Kidney (tissue), 13 donors: ENCODE measurements at regions not wholly inside any gene's neighbourhood (a gene's known extent, or its start where the extent isn't known, plus 50 kb on each side); places are given as distances from the start of the nearest gene placed in this dataset.

Experiments used
- DNase-seq, 5 donors: peaks; one replicate each; pipeline ENCODE4 v3.0.0-alpha.2; 2013 to 2020
- FAIRE-seq: peaks from 2 replicates; lab custom pipeline; 2012; peaks lifted over from hg19 to GRCh38; lab: Jason Lieb, UNC
- H3K27ac ChIP-seq, 2 donors: one replicate each; pipeline ENCODE4 v1.7.0; 2013; ENCODE audit warnings: low read depth in 2 of 2, low read length in 2 of 2, inconsistent platforms in 1 of 2
- H3K27me3 ChIP-seq: one replicate; pipeline ENCODE4 v1.7.1; 2013; ENCODE audit warnings: low read length, inconsistent platforms; ENCODE audit not compliant: control insufficient read depth, insufficient read depth
- H3K36me3 ChIP-seq, 3 donors: one replicate each; pipeline versions ENCODE4 v1.7.0 to v1.7.1; 2013; ENCODE audit warnings: low read length in 3 of 3, control low read depth in 1 of 3, inconsistent platforms in 1 of 3; ENCODE audit not compliant: insufficient read depth in 3 of 3, control insufficient read depth in 2 of 3
- H3K4me1 ChIP-seq, 3 donors: one replicate each; pipeline versions ENCODE4 v1.7.0 to v1.7.1; 2013; ENCODE audit warnings: low read length in 3 of 3, inconsistent platforms in 1 of 3, low read depth in 1 of 3; ENCODE audit not compliant: control insufficient read depth in 2 of 3, insufficient read depth in 2 of 3
- H3K4me3 ChIP-seq, 3 donors: one replicate each; pipeline versions ENCODE4 v1.7.0 to v1.8.1; 2013; ENCODE audit warnings: low read length in 3 of 3, control low read depth in 1 of 3, inconsistent platforms in 1 of 3
- H3K9ac ChIP-seq, 3 donors: one replicate each; pipeline versions ENCODE4 v1.7.0 to v1.7.1; 2013; ENCODE audit warnings: low read length in 3 of 3, control low read depth in 1 of 3, inconsistent platforms in 1 of 3
- H3K9me3 ChIP-seq, 3 donors: one replicate each; pipeline versions ENCODE4 v1.7.0 to v1.7.1; 2013; ENCODE audit warnings: low read length in 3 of 3, control low read depth in 1 of 3, inconsistent platforms in 1 of 3; ENCODE audit not compliant: control insufficient read depth in 2 of 3, insufficient read depth in 1 of 3
- intact Hi-C: fragments of 100-400 bp; cut with DNase I; formaldehyde crosslinking; loops from one replicate; pipeline ENCODE4 v1.11.1; 2022
- TF ChIP-seq, protein P1 (sequence below): IDR thresholded peaks from 3 replicates; pipeline ENCODE4 v1.5.1; 2012; ENCODE audit warnings: mild to moderate bottlenecking, moderate library complexity, borderline replicate concordance; ENCODE audit not compliant: insufficient read depth; ENCODE audit errors: extremely low read depth
- donor health status: control.
- donor health status: control.
- donor health status: control.
- donor health status: control.
- donor health status: control.
- donor health status: DM: yes; HTN: yes; CAD: no.
- donor health status: Normal renal cell carcinoma (clear cell type).

DNA sequence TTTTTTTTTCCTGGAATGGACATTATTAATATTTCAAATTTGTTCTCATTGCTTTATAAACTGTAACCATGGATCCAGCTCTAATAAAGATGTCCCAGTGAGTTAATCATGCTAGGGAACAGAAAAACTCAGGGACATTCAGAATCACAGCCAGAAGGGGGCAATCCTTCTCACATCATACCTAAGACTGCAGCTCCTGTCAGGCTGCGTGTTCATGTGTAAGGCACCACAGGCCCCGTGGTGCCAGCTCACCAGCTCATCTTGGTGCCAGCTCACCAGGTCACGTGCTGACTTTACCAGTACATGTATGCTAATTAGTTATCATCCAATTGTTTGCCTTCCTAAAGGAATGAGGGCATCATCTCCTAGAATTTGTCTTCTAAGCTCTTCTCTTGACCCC is 84.7 kb upstream of the NEDD4L start:
- Histone ChIP-seq H3K9me3 (no peaks in the 10 kb centered on the region), H3K27me3 (no peaks in the 10 kb centered on the region), H3K4me3 (no peak overlapping the region), H3K36me3 (no peaks in the 10 kb centered on the region), H3K4me1 (no peaks in the 10 kb centered on the region), H3K9ac (no peak overlapping the region), H3K27ac (no peak overlapping the region)
- TF ChIP-seq, protein P1, sequence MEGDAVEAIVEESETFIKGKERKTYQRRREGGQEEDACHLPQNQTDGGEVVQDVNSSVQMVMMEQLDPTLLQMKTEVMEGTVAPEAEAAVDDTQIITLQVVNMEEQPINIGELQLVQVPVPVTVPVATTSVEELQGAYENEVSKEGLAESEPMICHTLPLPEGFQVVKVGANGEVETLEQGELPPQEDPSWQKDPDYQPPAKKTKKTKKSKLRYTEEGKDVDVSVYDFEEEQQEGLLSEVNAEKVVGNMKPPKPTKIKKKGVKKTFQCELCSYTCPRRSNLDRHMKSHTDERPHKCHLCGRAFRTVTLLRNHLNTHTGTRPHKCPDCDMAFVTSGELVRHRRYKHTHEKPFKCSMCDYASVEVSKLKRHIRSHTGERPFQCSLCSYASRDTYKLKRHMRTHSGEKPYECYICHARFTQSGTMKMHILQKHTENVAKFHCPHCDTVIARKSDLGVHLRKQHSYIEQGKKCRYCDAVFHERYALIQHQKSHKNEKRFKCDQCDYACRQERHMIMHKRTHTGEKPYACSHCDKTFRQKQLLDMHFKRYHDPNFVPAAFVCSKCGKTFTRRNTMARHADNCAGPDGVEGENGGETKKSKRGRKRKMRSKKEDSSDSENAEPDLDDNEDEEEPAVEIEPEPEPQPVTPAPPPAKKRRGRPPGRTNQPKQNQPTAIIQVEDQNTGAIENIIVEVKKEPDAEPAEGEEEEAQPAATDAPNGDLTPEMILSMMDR: peak; percentile 44
- FAIRE-seq (no peak), DNase-seq (peak in 3 of 5 donors; percentile 22 to 57 (median 40))
- intact Hi-C loops: no loop called here

DNA sequence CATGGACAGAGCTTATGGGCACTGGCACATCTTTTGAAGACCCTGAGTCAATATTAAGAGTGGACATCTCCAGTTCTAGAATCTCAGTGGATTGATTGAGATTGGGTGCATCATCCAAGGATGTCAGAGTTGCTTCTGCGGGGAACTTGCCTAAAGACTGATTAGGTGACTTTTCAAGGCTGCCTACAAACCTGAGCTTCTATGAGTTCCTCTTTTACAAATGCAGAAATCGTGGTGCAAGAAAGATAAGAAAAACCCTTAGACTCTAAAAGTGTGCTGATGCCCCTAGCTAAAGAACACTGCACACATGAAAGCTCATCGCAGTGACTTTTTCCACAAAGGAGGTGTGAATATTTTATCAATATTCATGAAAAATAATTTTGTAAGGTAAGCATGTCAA is 86.8 kb upstream of the NEDD4L start:
- Histone ChIP-seq H3K27me3 (no peaks in the 10 kb centered on the region), H3K9ac (no peak overlapping the region), H3K27ac (no peak overlapping the region), H3K4me3 (no peak overlapping the region), H3K36me3 (no peaks in the 10 kb centered on the region), H3K4me1 (no peaks in the 10 kb centered on the region), H3K9me3 (no peaks in the 10 kb centered on the region)
- FAIRE-seq (no peak), DNase-seq (no peak)
- TF ChIP-seq, protein P1: no peak
- intact Hi-C loops: no loop called here

DNA sequence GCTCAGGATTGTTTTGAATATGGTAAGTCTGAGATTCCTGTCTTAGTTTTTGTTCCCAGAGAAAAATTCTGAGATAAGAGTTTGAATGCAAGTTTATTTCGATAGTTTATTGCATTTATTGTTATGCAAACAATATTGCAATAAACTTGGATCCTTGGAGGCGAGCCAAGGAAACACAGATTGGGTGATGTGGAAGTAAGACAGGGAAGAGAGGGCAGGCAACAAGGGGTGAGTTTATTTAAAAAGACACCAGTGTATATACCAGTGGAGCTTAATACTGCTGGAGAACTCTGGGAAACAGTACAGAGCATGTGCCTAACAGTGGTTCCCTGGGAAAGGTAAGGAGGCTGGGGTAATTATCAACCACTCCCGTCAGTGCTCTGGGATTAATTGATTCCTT is 87.5 kb upstream of the NEDD4L start:
- Histone ChIP-seq H3K4me3 (no peak overlapping the region), H3K27me3 (no peaks in the 10 kb centered on the region), H3K9ac (no peak overlapping the region), H3K4me1 (no peaks in the 10 kb centered on the region), H3K36me3 (no peaks in the 10 kb centered on the region), H3K27ac (no peak overlapping the region), H3K9me3 (no peaks in the 10 kb centered on the region)
- TF ChIP-seq, protein P1: no peak
- FAIRE-seq (no peak), DNase-seq (peak in 1 of 5 donors; percentile 11)
- intact Hi-C loops: no loop called here

DNA sequence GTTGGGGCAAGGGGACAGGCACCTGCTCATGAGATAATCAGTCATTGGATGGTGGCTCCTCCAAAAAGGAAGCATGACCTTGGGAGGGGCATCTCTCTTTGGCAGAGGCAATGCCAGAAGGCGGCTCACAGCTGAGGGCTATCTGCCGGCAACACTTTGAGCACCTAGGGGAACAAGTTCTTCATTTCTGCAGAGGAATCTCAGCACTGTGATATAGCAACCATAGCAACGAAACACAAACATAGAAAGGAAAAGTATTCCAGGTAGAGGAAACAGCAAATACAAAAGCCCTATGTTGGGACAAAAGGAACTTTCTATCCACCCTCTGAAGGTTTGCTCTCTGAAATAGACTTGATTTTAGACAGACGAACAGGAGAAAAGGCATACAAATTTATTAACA is 89.1 kb upstream of the NEDD4L start:
- Histone ChIP-seq H3K9me3 (no peaks in the 10 kb centered on the region), H3K4me3 (no peak overlapping the region), H3K27me3 (no peaks in the 10 kb centered on the region), H3K9ac (no peak overlapping the region), H3K27ac (no peak overlapping the region), H3K4me1 (no peaks in the 10 kb centered on the region), H3K36me3 (no peaks in the 10 kb centered on the region)
- no peak for DNase-seq
- TF ChIP-seq, protein P1: no peak
- no peak for FAIRE-seq
- intact Hi-C loops: no loop called here
